MM.1S (cell line): ENCODE measurements at regions not wholly inside any gene's neighbourhood (a gene's known extent, or its start where the extent isn't known, plus 50 kb on each side); places are given as distances from the start of the nearest gene placed in this dataset.

Source experiments
- DNase-seq: peaks from one replicate; pipeline ENCODE4 v3.0.0-alpha.2; 2015
- H2AFZ ChIP-seq: fragments of 300-600 bp; sonication (generic); 2 replicates; pipeline ENCODE4 v1.6.0; 2016; ENCODE audit warnings: antibody characterized with exemption, low read length
- H3F3A ChIP-seq: fragments of 300-600 bp; sonication (generic); 2 replicates; pipeline ENCODE4 v1.6.1; 2016; ENCODE audit warnings: mild to moderate bottlenecking, antibody characterized with exemption, low read length, moderate library complexity, mixed read lengths; ENCODE audit not compliant: insufficient read depth
- H3K27ac ChIP-seq: fragments of 300-600 bp; sonication (generic); 2 replicates; pipeline ENCODE4 v1.5.1; 2016; ENCODE audit warnings: mild to moderate bottlenecking, low read length
- H3K27me3 ChIP-seq: fragments of 300-600 bp; sonication (generic); replicated peaks from 2 replicates; pipeline ENCODE4 v1.6.0; 2016; ENCODE audit warnings: low read length; ENCODE audit not compliant: insufficient read depth
- H3K36me3 ChIP-seq: fragments of 300-600 bp; sonication (generic); replicated peaks from 2 replicates; pipeline ENCODE4 v1.6.1; 2016; ENCODE audit warnings: mild to moderate bottlenecking, low read length, mixed read lengths; ENCODE audit not compliant: insufficient read depth
- H3K4me1 ChIP-seq: fragments of 300-600 bp; sonication (generic); 2 replicates; pipeline ENCODE4 v1.6.1; 2016; ENCODE audit warnings: low read length, mixed read lengths
- H3K4me2 ChIP-seq: fragments of 300-600 bp; sonication (generic); 2 replicates; pipeline ENCODE4 v1.6.0; 2016; ENCODE audit warnings: low read depth, low read length
- H3K4me3 ChIP-seq: fragments of 300-600 bp; sonication (generic); 2 replicates; pipeline ENCODE4 v1.5.1; 2016; ENCODE audit warnings: low read length, mixed read lengths
- H3K79me2 ChIP-seq: fragments of 300-600 bp; sonication (generic); 2 replicates; pipeline ENCODE4 v1.6.1; 2016; ENCODE audit warnings: mixed run types, low read length, mixed read lengths
- H3K9ac ChIP-seq: fragments of 300-600 bp; sonication (generic); 2 replicates; pipeline ENCODE4 v1.6.1; 2016; ENCODE audit warnings: low read length, mixed read lengths
- H3K9me2 ChIP-seq: fragments of 300-600 bp; sonication (generic); replicated peaks from 2 replicates; pipeline ENCODE4 v1.6.1; 2016; ENCODE audit warnings: mild to moderate bottlenecking, low read length, mixed read lengths; ENCODE audit not compliant: insufficient read depth
- H3K9me3 ChIP-seq: fragments of 300-600 bp; sonication (generic); replicated peaks from 2 replicates; pipeline ENCODE4 v1.6.1; 2016; ENCODE audit warnings: mild to moderate bottlenecking, low read length, mixed read lengths; ENCODE audit not compliant: insufficient read depth
- H4K20me1 ChIP-seq: fragments of 300-600 bp; sonication (generic); 2 replicates; pipeline ENCODE4 v1.6.1; 2016; ENCODE audit warnings: mild to moderate bottlenecking, low read length, moderate library complexity, mixed read lengths; ENCODE audit not compliant: insufficient read depth
- CTCF ChIP-seq: fragments of 300-600 bp; sonication (generic); IDR thresholded peaks from 2 replicates; pipeline ENCODE4 v1.5.1; 2016; ENCODE audit warnings: antibody characterized with exemption, low read length, mixed read lengths
- EZH2 ChIP-seq: fragments of 300-600 bp; sonication (generic); optimal IDR thresholded peaks from 2 replicates; pipeline ENCODE3; 2017; ENCODE audit warnings: low read depth, mild to moderate bottlenecking, antibody characterized with exemption, low read length, mixed read lengths
- EZH2phosphoT487 ChIP-seq: fragments of 300-600 bp; sonication (generic); IDR thresholded peaks from 2 replicates; pipeline ENCODE4 v1.6.1; 2018; ENCODE audit warnings: antibody characterized with exemption, low read length

DNA sequence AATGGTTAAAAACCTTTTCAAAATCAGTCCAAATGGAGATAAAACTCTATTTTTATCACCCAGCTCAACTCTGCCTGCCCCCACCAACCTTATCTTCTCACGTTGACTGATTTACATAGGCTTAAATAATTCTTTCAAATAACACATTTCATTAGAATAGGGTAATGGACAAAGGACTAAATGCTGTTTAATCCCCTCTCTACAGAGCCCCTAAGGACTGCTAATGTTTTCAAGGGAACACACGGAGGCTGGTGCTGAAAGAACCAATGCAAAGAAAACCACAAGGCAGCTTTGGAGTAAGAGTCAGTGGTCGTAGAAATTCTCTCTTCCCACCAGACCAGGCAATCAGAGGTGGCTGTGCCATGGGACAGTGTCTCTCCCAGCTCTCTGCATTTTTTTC, 445.7 kb upstream of the MAF start:
- H3F3A ChIP-seq = no peaks in the 10 kb centered on the region
- H3K9me2 ChIP-seq = no peaks in the 10 kb centered on the region
- H3K27me3 ChIP-seq = no peaks in the 10 kb centered on the region
- no peaks in the 10 kb centered on the region for H4K20me1 ChIP-seq
- H3K4me3 ChIP-seq = no peak overlapping the region
- no peaks in the 10 kb centered on the region for H3K4me1 ChIP-seq
- no peak overlapping the region for H3K27ac ChIP-seq
- H3K36me3 ChIP-seq = no peaks in the 10 kb centered on the region
- no peak overlapping the region for H3K4me2 ChIP-seq
- TF ChIP-seq CTCF = no peak
- no peak for TF ChIP-seq EZH2
- TF ChIP-seq EZH2phosphoT487 = no peak
- DNase-seq = no peak
- H3K79me2 ChIP-seq = no peaks in the 10 kb centered on the region
- H3K9me3 ChIP-seq = no peaks in the 10 kb centered on the region
- no peak overlapping the region for H3K9ac ChIP-seq
- no peak overlapping the region for H2AFZ ChIP-seq

- no peak overlapping the region for H3K27ac ChIP-seq
- no peaks in the 10 kb centered on the region for H3K9me2 ChIP-seq
- no peaks in the 10 kb centered on the region for H3K4me1 ChIP-seq
- no peaks in the 10 kb centered on the region for H3F3A ChIP-seq
- H3K27me3 ChIP-seq = no peaks in the 10 kb centered on the region
- no peak for DNase-seq
- H3K36me3 ChIP-seq = no peaks in the 10 kb centered on the region
- no peak overlapping the region for H3K4me2 ChIP-seq
- H3K4me3 ChIP-seq = no peak overlapping the region
- H3K9me3 ChIP-seq = no peaks in the 10 kb centered on the region
- H3K9ac ChIP-seq = no peak overlapping the region
- H4K20me1 ChIP-seq = no peaks in the 10 kb centered on the region
- no peaks in the 10 kb centered on the region for H3K79me2 ChIP-seq
- H2AFZ ChIP-seq = no peak overlapping the region
- no peak for TF ChIP-seq EZH2phosphoT487
- no peak for TF ChIP-seq EZH2
Measured at GRCh38 chr16:80045861-80046260, 445.3 kb upstream of the MAF start.

DNA sequence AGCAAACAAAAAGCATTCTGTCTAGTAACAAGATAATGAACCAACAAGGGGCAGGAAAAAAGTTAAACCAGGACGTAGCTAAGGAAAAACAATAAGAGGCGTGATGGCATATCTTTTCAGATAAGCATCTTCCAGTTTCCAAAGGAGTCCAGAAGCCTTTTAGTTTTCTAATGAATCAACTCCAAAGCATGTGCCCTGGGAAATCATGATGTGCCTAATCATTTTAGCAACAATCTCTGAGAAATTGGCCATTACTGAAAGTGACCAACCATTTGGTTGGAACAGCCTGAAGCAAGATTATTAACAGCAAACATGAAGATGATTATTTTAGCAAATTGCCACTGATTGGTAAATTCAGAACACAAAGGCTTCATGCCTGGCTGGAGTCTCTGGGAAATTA, 440.9 kb upstream of the MAF start:
- H4K20me1 ChIP-seq = no peaks in the 10 kb centered on the region
- no peak for DNase-seq
- no peak for TF ChIP-seq CTCF
- TF ChIP-seq EZH2 = no peak
- no peak for TF ChIP-seq EZH2phosphoT487
- H3K4me3 ChIP-seq = no peak overlapping the region
- no peaks in the 10 kb centered on the region for H3F3A ChIP-seq
- H3K9me3 ChIP-seq = no peaks in the 10 kb centered on the region
- no peaks in the 10 kb centered on the region for H3K4me1 ChIP-seq
- no peaks in the 10 kb centered on the region for H3K36me3 ChIP-seq
- no peak overlapping the region for H3K9ac ChIP-seq
- H3K27me3 ChIP-seq = no peaks in the 10 kb centered on the region
- no peak overlapping the region for H2AFZ ChIP-seq
- H3K79me2 ChIP-seq = no peaks in the 10 kb centered on the region
- no peak overlapping the region for H3K4me2 ChIP-seq
- no peaks in the 10 kb centered on the region for H3K9me2 ChIP-seq
- H3K27ac ChIP-seq = no peak overlapping the region

GRCh38 chr16:80040814-80041213, 440.3 kb upstream of the MAF start:
- no peak overlapping the region for H3K4me3 ChIP-seq
- H2AFZ ChIP-seq = no peak overlapping the region
- no peaks in the 10 kb centered on the region for H3K4me1 ChIP-seq
- H3K4me2 ChIP-seq = no peak overlapping the region
- H3K9ac ChIP-seq = no peak overlapping the region
- no peaks in the 10 kb centered on the region for H3K79me2 ChIP-seq
- no peaks in the 10 kb centered on the region for H3K27me3 ChIP-seq
- TF ChIP-seq CTCF = no peak
- no peak for TF ChIP-seq EZH2phosphoT487
- TF ChIP-seq EZH2 = no peak
- H3F3A ChIP-seq = no peaks in the 10 kb centered on the region
- no peak for DNase-seq
- H3K9me2 ChIP-seq = no peaks in the 10 kb centered on the region
- H4K20me1 ChIP-seq = no peaks in the 10 kb centered on the region
- H3K9me3 ChIP-seq = no peaks in the 10 kb centered on the region
- H3K27ac ChIP-seq = no peak overlapping the region
- H3K36me3 ChIP-seq = no peaks in the 10 kb centered on the region
